PC-9 (cell line): ENCODE measurements at regions not wholly inside any gene's neighbourhood (a gene's known extent, or its start where the extent isn't known, plus 50 kb on each side); places are given as distances from the start of the nearest gene placed in this dataset.

Experiments used
- CTCF ChIP-seq: fragments of 200-600 bp; sonication (generic); conservative IDR thresholded peaks from 2 replicates; pipeline ENCODE4 v1.6.1; 2017; ENCODE audit warnings: mixed run types, antibody characterized with exemption, mild to moderate bottlenecking, moderate library complexity
- EZH2 ChIP-seq: fragments of 200-600 bp; sonication (generic); IDR thresholded peaks from 2 replicates; pipeline ENCODE4 v1.8.0; 2017; ENCODE audit warnings: antibody characterized with exemption, low read depth

- TF ChIP-seq CTCF (no peak), EZH2 (no peak)
These were observed 536.0 kb upstream of the C16orf82 start for GRCh38 chr16:26530584-26531289.
